H1 (cell line): ENCODE measurements at regions not wholly inside any gene's neighbourhood (a gene's known extent, or its start where the extent isn't known, plus 50 kb on each side); places are given as distances from the start of the nearest gene placed in this dataset.

Experiments
- TBP ChIP-seq: IDR thresholded peaks from 2 replicates; pipeline ENCODE4 v1.6.1; 2011; ENCODE audit warnings: low read depth, low read length, improper control_type of control experiment

DNA sequence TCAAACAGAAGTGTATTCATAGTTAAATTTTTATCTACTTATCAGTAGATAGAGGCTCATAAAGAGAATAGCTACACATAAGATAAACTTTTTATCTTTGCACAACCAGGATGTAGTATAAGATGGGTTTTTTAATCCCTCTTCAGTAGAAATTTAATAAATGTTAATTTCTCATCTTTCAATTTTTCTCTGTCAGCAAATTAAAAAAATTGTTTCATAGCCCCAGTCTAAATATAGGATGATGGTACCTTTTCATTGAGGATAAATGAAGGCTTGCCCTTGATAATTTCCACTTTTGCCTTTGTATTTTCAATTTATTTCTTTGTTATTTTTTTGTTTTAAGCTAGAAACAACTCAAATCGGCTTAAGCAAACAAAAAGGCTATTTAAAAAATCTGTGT is 251.2 kb upstream of the NOX3 start (continued):
- no peak for TF ChIP-seq TBP
